ENCODE measurements at regions not wholly inside any gene's neighbourhood (a gene's known extent, or its start where the extent isn't known, plus 50 kb on each side); places are given as distances from the start of the nearest gene placed in this dataset.

DNA sequence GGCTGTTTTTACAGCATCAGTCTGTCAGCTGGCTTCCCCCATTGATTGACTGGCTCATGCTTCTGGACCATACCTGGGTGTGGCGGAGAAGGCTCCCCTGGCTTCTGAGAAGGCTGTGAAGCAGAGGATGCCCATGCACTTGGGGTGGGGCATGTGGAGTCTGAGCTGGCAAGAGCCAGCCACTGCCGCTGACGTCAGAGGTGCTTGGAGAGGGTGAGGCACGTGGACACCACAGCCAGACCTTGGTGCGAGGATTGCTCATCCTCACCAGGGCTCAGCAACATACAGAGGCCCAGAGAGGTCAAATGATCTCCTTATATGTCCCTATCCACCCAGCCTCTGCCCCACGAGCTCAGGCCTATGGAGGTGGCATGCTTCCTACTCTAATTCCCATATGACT lies 211.2 kb upstream of the PMEPA1 start:
- Histone ChIP-seq H3K4me3 (ENCODE audit: low read length, poor library complexity, severe bottlenecking) (no peak overlapping the region), H4K20me1 (ENCODE audit: insufficient read depth, low read length, poor library complexity, severe bottlenecking) (no peaks in the 10 kb centered on the region), H2AFZ (ENCODE audit: low read length) (no peak overlapping the region), H3K4me2 (ENCODE audit: low read depth, low read length, poor library complexity, severe bottlenecking) (no peak overlapping the region), H3K27me3 (ENCODE audit: insufficient read depth, low read length, poor library complexity, severe bottlenecking) (no peaks in the 10 kb centered on the region), H3K9ac (ENCODE audit: low read depth, low read length, poor library complexity, severe bottlenecking) (no peak overlapping the region), H3K36me3 (ENCODE audit: insufficient read depth, low read length) (no peaks in the 10 kb centered on the region), H3K4me1 (ENCODE audit: insufficient read depth, low read length, poor library complexity, severe bottlenecking) (no peaks in the 10 kb centered on the region), H3F3A (ENCODE audit: low read depth) (no peaks in the 10 kb centered on the region), H3K79me2 (ENCODE audit: insufficient read depth, low read length) (no peaks in the 10 kb centered on the region), H3K9me3 (ENCODE audit: insufficient read depth, low read depth, low read length) (no peaks in the 10 kb centered on the region), H3K9me2 (replicated peaks; ENCODE audit: low read depth, low read length) (no peaks in the 10 kb centered on the region)
- no peak for TF ChIP-seq CTCF (conservative IDR thresholded peaks at IDR 0.05; ENCODE audit: low read length)
- no peak for TF ChIP-seq EZH2phosphoT487 (IDR thresholded peaks at IDR 0.05; ENCODE audit: borderline replicate concordance)

GRCh38 chr20:57919049-57919448 lies 209.2 kb upstream of the PMEPA1 start:
- no peaks in the 10 kb centered on the region for H3K27me3 ChIP-seq (ENCODE audit: insufficient read depth, low read length, poor library complexity, severe bottlenecking)
- TF ChIP-seq EZH2phosphoT487 (IDR thresholded peaks at IDR 0.05; ENCODE audit: borderline replicate concordance) (no peak), CTCF (conservative IDR thresholded peaks at IDR 0.05; ENCODE audit: low read length) (no peak)
- H3K9me3 ChIP-seq (ENCODE audit: insufficient read depth, low read depth, low read length): no peaks in the 10 kb centered on the region
- H4K20me1 ChIP-seq (ENCODE audit: insufficient read depth, low read length, poor library complexity, severe bottlenecking): no peaks in the 10 kb centered on the region
- no peaks in the 10 kb centered on the region for H3K9me2 ChIP-seq (replicated peaks; ENCODE audit: low read depth, low read length)
- no peak overlapping the region for H3K4me2 ChIP-seq (ENCODE audit: low read depth, low read length, poor library complexity, severe bottlenecking)
- H3K4me3 ChIP-seq (ENCODE audit: low read length, poor library complexity, severe bottlenecking): no peak overlapping the region
- no peaks in the 10 kb centered on the region for H3K79me2 ChIP-seq (ENCODE audit: insufficient read depth, low read length)
- no peaks in the 10 kb centered on the region for H3K4me1 ChIP-seq (ENCODE audit: insufficient read depth, low read length, poor library complexity, severe bottlenecking)
- no peak overlapping the region for H2AFZ ChIP-seq (ENCODE audit: low read length)
- no peak overlapping the region for H3K9ac ChIP-seq (ENCODE audit: low read depth, low read length, poor library complexity, severe bottlenecking)
- no peaks in the 10 kb centered on the region for H3K36me3 ChIP-seq (ENCODE audit: insufficient read depth, low read length)
- no peaks in the 10 kb centered on the region for H3F3A ChIP-seq (ENCODE audit: low read depth)

DNA sequence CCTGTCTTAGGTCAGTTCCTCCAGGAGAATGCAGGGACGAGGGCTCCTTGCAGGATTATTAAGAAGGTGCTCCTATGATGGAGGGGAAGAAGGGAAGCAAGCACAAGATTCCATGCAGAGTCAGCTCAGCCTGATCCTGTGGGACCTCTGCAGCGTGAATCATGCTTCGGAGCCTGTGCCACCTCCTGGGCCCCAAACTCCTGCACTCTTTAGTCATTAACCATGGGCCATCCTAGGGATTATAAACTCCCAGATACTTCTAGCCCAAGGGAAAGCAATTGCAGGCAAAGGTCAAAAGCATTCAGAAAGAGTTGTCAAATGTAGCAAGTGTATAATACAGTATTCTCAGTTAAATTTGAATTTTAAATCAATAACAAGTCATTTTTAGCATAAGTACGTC lies 208.7 kb upstream of the PMEPA1 start:
- H3K4me1 ChIP-seq (ENCODE audit: insufficient read depth, low read length, poor library complexity, severe bottlenecking): no peaks in the 10 kb centered on the region
- H3K9me3 ChIP-seq (ENCODE audit: insufficient read depth, low read depth, low read length): no peaks in the 10 kb centered on the region
- no peaks in the 10 kb centered on the region for H4K20me1 ChIP-seq (ENCODE audit: insufficient read depth, low read length, poor library complexity, severe bottlenecking)
- H2AFZ ChIP-seq (ENCODE audit: low read length): no peak overlapping the region; the same call in 1 of the 2 replicates
- H3K79me2 ChIP-seq (ENCODE audit: insufficient read depth, low read length): no peaks in the 10 kb centered on the region
- H3K36me3 ChIP-seq (ENCODE audit: insufficient read depth, low read length): no peaks in the 10 kb centered on the region
- H3K9me2 ChIP-seq (replicated peaks; ENCODE audit: low read depth, low read length): no peaks in the 10 kb centered on the region
- H3K9ac ChIP-seq (ENCODE audit: low read depth, low read length, poor library complexity, severe bottlenecking): no peak overlapping the region
- H3K27me3 ChIP-seq (ENCODE audit: insufficient read depth, low read length, poor library complexity, severe bottlenecking): no peaks in the 10 kb centered on the region
- H3K4me2 ChIP-seq (ENCODE audit: low read depth, low read length, poor library complexity, severe bottlenecking): no peak overlapping the region
- no peaks in the 10 kb centered on the region for H3F3A ChIP-seq (ENCODE audit: low read depth)
- H3K4me3 ChIP-seq (ENCODE audit: low read length, poor library complexity, severe bottlenecking): no peak overlapping the region
- TF ChIP-seq EZH2phosphoT487 (IDR thresholded peaks at IDR 0.05; ENCODE audit: borderline replicate concordance) (no peak), CTCF (conservative IDR thresholded peaks at IDR 0.05; ENCODE audit: low read length) (no peak)
